Motor neuron (in vitro differentiated cells): ENCODE measurements at regions not wholly inside any gene's neighbourhood (a gene's known extent, or its start where the extent isn't known, plus 50 kb on each side); places are given as distances from the start of the nearest gene placed in this dataset.
A peak's percentile ranks its signal among the peaks of the same experiment; 100 is the strongest.
"Not testable (repeated sequence)": the region's sequence is repeated elsewhere in the genome, so short reads cannot be mapped to it uniquely, and the experiment has no call there.

Source experiments
- ATAC-seq, 8 experiments: fragments of 200-7000 bp; cut with Tn5 transposase; replicated peaks in 6 of 8; 2 replicates each; pipeline ENCODE4 v1.8.0; 2021; ENCODE audit warnings: mild to moderate bottlenecking in 8 of 8, moderate library complexity in 8 of 8
- H3K27ac ChIP-seq, 2 donors: fragments of 250-450 bp; sonication (Bioruptor Pico); 2 replicates each; pipeline ENCODE4 v1.9.0; 2021; ENCODE audit warnings: antibody characterized with exemption in 2 of 2, mild to moderate bottlenecking in 2 of 2, moderate library complexity in 1 of 2
- H3K4me1 ChIP-seq, 2 donors: fragments of 250-450 bp; sonication (Bioruptor Pico); replicated peaks in 1 of 2; 2 replicates each; pipeline ENCODE4 v1.6.1; 2021; ENCODE audit warnings: antibody characterized with exemption in 2 of 2, mild to moderate bottlenecking in 2 of 2, moderate library complexity in 1 of 2
- H3K4me3 ChIP-seq, 5 donors: fragments of 250-450 bp; sonication (Bioruptor Pico); 2 replicates each; pipeline ENCODE4 v1.9.0; 2021; ENCODE audit warnings: antibody characterized with exemption in 5 of 5, mild to moderate bottlenecking in 5 of 5, moderate library complexity in 4 of 5
- WGBS, 10 experiments: fragments of 450-650 bp; shearing (Covaris generic); methylation state at CpG; one replicate each; pipeline ENCODE4 v1.0.0; 2022; 5-methylcytosine and 5-hydroxymethylcytosine counted together
- in situ Hi-C, 9 experiments: fragments of 400-800 bp; cut with MboI; loops; one replicate each; pipeline ENCODE4 v1.15.0; 2021; ENCODE audit warnings: low sequenced_read_pairs in 9 of 9, low pct_unique_long_range_greater_than_20kb in 2 of 9; ENCODE audit not compliant: unreplicated experiment in 9 of 9

DNA sequence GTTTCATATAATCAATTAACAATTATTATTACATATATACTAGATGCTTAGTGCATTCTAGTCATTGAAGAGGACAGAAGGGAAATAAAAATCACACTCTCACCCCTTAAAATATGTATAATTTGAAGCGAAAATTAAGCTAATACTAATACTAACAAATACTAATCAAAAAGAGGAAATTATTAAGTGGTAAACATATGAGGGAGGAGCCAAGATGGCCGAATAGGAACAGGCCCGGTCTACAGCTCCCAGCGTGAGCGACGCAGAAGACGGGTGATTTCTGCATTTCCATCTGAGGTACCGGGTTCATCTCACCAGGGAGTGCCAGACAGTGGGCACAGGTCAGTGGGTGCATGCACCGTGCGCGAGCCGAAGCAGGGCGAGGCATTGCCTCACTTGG, 344.2 kb downstream of the RAP2B start:
- WGBS, 10 experiments = 14 to 100% (median 83%) methylated on average over 1 to 5 of the region's 13 CpGs; no CpG with 5 or more reads in 4 of the 10 experiments
- ATAC-seq, H3K4me3 ChIP-seq, H3K4me1 ChIP-seq, in situ Hi-C loops, H3K27ac ChIP-seq: not testable (repeated sequence)

DNA sequence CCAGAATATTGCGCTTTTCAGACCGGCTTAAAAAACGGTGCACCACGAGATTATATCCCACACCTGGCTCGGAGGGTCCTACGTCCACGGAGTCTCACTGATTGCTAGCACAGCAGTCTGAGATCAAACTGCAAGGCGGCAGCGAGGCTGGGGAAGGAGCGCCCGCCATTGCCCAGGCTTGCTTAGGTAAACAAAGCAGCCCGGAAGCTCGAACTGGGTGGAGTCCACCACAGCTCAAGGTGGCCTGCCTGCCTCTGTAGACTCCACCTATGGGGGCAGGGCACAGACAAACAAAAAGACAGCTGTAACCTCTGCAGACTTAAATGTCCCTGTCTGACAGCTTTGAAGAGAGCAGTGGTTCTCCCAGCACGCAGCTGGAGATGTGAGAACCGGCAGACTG, 344.7 kb downstream of the RAP2B start:
- H3K4me1 ChIP-seq, in situ Hi-C loops, H3K4me3 ChIP-seq, ATAC-seq, H3K27ac ChIP-seq: not testable (repeated sequence)
- WGBS, 10 experiments = no CpG with 5 or more reads among the region's 15 CpGs

DNA sequence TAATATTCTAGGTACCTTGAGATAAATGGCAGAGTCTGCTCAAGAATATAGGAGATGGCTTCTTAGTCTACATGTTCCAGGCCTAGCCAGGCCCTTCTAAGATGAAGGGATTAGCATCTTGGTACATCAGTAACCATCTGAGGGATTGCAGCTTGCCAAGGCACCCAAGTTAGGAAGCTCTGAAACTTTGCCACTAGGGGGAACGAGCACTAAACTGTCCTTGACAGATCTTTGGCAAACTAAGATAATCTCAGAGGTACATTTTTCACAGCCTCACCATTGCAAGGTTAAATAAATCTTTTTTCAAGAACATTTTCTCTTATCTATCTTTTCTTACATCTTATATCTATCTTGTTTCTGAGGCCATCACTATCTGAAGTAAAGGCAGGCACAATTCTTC, 351.2 kb downstream of the RAP2B start:
- no peak overlapping the region for H3K4me3 ChIP-seq
- in situ Hi-C loops = no loop called here
- WGBS, 10 experiments = 0 to 80% (median 27%) methylated on average over 1 of the region's 1 CpG; no CpG with 5 or more reads in 2 of the 10 experiments
- peak in 3 of 8 experiments; percentile 41 to 46 (median 45) for ATAC-seq
- no peak overlapping the region for H3K27ac ChIP-seq
- H3K4me1 ChIP-seq = no peaks in the 10 kb centered on the region

DNA sequence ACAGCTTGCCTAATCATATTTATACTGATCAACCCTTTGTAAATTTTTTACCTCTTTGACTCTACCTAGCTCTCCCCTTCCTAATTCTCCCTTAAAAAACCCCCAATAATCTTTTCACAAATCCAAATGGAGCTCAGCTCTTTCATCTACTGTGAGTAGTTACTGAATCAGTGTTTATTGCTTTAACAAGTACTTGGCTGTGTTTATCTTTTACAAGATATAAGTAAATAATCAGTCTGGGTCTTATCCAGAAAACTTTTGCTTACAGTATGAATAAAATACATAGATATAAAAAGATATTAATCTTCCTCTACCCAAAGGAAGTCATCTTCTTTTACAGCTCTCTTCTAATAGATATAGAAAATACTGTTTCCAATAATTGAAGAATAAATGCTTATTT, 366.4 kb downstream of the RAP2B start:
- in situ Hi-C loops = no loop called here
- Histone ChIP-seq H3K4me1 (no peaks in the 10 kb centered on the region), H3K4me3 (no peak overlapping the region), H3K27ac (no peak overlapping the region)
- no peak for ATAC-seq

DNA sequence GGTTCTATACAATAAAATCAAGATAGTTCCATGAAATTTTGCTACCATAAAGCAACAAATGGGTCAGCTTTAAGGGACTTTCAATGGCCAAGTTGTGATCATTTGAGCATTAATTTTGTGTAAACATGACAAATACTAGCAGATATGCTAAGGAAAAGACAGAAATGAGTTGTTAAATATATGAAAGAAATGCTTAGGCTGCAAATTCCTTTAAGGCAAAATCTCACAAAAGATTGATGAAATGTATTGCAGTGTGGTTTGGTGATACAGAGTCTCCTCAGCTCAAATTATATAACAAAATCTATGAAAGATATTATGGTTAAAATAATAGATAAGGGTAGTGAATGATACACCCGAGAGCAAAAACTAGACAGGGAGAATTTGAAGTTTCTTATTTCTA, 377.2 kb downstream of the RAP2B start:
- Histone ChIP-seq H3K4me3 (no peak overlapping the region), H3K4me1 (no peaks in the 10 kb centered on the region), H3K27ac (no peak overlapping the region)
- ATAC-seq = no peak
- WGBS, 10 experiments = 46 to 100% (median 83%) methylated on average over 1 of the region's 1 CpG; no CpG with 5 or more reads in 3 of the 10 experiments
- in situ Hi-C loops = no loop called here

DNA sequence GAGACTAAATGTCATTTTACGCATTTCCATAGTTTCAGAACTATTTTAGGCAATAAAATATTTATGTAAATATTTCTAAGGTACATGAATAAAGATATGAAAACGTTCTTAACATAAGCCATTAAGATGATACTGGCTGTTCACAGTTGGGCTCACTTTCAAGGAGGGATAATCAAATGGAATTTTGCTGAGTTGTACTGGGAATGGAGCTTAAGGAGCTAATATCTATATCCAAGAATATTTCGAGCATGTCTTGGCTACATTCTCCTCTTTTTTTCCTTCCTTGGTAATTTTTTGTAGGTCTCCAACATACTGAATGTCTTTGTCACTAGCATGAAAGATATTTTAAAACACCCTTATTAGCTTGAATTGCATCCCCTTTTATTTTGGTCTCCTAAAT, 383.4 kb downstream of the RAP2B start:
- peak in 1 of 8 experiments; percentile 39 for ATAC-seq
- no peak overlapping the region for H3K27ac ChIP-seq
- in situ Hi-C loops = no loop called here
- H3K4me3 ChIP-seq = no peak overlapping the region
- peaks cover 0 to 4% of the 10 kb centered on the region in 2 donors for H3K4me1 ChIP-seq
- WGBS, 10 experiments = 11 to 88% (median 66%) methylated on average over 2 to 3 of the region's 3 CpGs

DNA sequence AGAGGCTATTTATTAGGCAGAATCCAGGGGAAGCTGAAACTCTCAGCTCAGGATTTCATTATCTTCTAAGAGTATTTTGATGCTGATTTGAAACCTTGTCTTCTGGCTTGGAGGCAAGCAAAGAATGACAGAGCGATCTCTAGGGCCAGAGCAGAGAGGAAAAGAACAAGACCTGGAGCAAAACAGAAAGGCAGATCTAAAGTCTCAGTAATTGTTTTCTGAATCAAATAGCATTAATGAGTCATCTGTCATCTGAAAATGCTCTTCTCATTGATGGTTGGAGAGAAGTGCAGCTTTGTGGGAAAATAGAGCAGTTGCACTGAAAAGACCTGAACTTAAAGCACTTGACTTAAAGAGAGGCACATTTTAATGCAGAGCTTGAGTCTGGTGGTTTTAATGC, 385.9 kb downstream of the RAP2B start:
- Histone ChIP-seq H3K27ac (no peak overlapping the region), H3K4me3 (no peak overlapping the region), H3K4me1 (peaks cover 0 to 4% of the 10 kb centered on the region in 2 donors)
- peak in 3 of 8 experiments; percentile 26 to 55 (median 48) for ATAC-seq
- in situ Hi-C loops = no loop called here
- 0 to 86% (median 43%) methylated on average over 1 of the region's 1 CpG; no CpG with 5 or more reads in 3 of the 10 experiments for WGBS, 10 experiments

DNA sequence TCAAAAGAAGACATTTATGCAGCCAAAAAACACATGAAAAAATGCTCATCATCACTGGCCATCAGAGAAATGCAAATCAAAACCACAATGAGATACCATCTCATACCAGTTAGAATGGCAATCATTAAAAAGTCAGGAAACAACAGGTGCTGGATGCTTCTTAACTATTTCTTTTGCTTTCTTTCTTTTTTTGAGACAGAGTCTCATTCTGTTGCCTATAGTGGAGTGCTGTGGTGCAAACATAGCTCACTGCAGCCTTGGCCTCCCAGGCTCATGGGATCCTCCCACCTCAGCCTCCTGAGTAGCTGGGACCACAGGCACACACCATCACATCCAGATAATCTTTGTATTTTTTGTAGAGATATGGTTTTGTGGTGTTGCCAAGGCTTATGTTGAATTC, 387.7 kb downstream of the RAP2B start:
- H3K4me3 ChIP-seq, in situ Hi-C loops, H3K27ac ChIP-seq, ATAC-seq, H3K4me1 ChIP-seq: not testable (repeated sequence)

DNA sequence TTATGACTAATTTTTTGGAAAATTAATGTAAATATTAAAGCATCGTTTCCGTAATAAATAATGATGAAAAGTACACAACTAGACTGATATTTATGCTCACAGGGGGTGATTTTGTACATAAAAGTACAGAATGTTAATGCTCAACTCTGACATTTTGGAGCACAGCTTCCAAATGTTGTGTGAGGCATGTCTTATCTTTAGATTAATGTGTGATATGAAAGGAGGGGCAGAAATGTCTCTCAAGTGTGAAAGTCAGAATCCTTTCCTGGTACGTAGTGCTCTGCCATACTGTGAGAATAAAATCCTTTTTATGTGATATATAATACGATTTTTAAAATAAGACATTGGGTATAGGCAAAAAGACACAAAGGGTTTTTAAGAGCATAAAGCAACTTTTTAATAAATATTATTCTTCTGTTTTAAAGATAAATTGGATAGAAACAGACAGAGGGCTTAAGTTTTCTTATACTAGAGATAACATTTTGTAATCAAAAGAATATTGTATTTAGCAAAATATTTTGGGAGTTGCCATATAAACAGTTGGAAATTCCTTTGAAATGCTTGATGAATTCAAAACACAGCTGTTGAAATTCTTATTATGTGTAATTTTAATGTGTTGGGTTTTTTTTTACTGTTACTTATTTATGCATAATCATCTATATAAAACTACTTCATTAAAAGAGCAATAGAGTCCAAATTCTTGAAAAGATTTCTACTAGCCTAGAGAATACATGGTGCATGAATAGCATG, 389.7 kb downstream of the RAP2B start:
- no peak overlapping the region for H3K4me3 ChIP-seq
- in situ Hi-C loops = no loop called here
- 13 to 95% (median 79%) methylated on average over 1 to 4 of the region's 4 CpGs for WGBS, 10 experiments
- peaks cover 0 to 4% of the 10 kb centered on the region in 2 donors for H3K4me1 ChIP-seq
- H3K27ac ChIP-seq = no peak overlapping the region
- ATAC-seq = no peak

DNA sequence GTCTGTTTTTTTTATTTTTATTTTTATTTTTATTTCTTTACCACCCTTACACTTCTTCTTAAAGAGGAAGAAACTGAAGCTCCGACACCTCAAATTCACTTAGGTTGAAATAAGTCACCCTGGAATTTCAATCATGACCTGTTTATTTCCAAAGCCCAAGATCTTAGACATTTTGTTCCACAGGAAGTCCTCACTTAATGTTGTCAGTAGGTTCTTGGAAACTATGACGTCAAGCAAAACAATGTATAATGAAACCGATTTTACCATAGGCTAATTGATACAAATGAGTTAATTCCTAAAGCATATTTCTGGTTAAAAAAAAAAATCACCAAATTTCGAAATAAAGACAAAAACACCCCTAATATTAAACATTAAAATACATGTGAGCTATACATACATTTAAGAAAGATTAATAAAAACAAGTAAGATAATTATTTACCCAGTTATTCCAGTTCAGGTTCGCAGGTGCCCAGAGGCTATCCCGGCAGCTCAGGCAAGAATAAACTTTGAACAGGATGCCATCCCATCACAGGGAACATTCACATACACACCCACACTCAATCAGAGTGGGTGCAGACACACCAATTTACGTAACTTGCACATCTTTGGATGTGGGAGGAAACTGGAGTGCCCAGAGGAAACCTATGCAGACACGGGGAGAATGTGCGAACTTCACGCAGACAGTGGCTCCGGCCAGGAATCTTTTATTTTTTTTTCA, 391.0 kb downstream of the RAP2B start:
- ATAC-seq = no peak

DNA sequence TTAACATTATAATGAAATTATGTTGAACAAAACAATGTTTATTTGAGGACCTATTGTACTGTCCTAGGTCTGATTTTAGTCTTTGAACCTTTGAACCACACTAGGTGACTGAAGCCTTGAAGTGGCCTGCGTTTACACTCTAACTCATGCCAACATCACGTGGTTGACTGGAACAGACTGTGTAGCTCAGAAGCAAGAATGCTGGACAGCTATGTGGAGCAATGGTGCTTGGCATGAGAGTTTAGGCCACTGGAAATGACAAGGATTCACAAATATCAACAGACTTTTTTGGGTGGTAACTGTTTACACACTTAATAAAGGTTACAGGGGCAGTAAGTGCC, 391.5 kb downstream of the RAP2B start:
- H3K4me3 ChIP-seq = no peak overlapping the region
- in situ Hi-C loops = no loop called here
- no peaks in the 10 kb centered on the region for H3K4me1 ChIP-seq
- 20 to 100% (median 83%) methylated on average over 1 to 2 of the region's 2 CpGs; no CpG with 5 or more reads in 3 of the 10 experiments for WGBS, 10 experiments
- ATAC-seq = no peak
- H3K27ac ChIP-seq = no peak overlapping the region

More for the DNA sequence above, 391.0 kb downstream of the RAP2B start:
- peaks cover 0 to 2% of the 10 kb centered on the region in 2 donors for H3K4me1 ChIP-seq
- H3K4me3 ChIP-seq = no peak overlapping the region
- 56 to 93% (median 75%) methylated on average over 3 to 10 of the region's 11 CpGs for WGBS, 10 experiments
- no peak overlapping the region for H3K27ac ChIP-seq
- in situ Hi-C loops = no loop called here

DNA sequence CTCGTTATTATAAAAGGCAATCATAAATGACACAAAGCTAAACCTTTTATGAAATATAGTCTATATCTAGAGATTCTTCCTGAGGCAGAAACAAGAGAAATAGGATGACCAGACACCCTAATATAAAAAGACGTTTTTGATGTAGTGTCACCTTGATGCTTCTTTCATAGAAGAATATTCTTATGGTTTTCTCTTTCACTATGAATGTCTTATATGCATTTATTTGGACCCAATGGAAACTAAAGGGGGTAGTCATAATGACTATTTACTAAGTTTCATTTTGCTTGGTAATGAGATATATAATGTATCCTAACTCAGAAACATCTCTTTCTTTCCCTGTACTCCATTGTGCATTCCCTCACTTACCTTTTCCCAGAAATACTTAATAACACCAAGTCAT, 393.9 kb downstream of the RAP2B start:
- Histone ChIP-seq H3K27ac (no peak overlapping the region), H3K4me1 (no peaks in the 10 kb centered on the region), H3K4me3 (no peak overlapping the region)
- WGBS, 10 experiments = 0 to 64% (median 40%) methylated on average over 1 to 2 of the region's 2 CpGs; no CpG with 5 or more reads in 1 of the 10 experiments
- in situ Hi-C loops = no loop called here
- no peak for ATAC-seq

DNA sequence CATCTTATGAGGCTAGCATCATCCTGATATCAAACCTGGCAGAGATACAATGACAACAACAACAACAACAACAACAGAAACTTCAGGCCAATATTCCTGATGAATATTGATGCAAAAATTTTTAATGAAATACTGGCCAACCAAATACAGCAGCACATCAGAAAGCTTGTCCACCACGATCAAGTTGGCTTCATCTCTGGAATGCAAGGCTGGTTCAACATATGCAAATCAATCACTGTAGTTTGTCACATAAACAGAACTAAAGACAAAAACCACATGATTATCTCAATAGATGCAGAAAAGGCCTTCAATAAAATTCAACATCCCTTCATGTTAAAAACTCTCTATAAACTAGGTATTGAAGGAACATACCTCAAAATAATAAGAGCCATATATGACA, 397.3 kb downstream of the RAP2B start:
- H3K4me1 ChIP-seq, H3K4me3 ChIP-seq, H3K27ac ChIP-seq, ATAC-seq, in situ Hi-C loops: not testable (repeated sequence)
- WGBS, 10 experiments = 0 to 80% (median 60%) methylated on average over 1 of the region's 1 CpG; no CpG with 5 or more reads in 3 of the 10 experiments

DNA sequence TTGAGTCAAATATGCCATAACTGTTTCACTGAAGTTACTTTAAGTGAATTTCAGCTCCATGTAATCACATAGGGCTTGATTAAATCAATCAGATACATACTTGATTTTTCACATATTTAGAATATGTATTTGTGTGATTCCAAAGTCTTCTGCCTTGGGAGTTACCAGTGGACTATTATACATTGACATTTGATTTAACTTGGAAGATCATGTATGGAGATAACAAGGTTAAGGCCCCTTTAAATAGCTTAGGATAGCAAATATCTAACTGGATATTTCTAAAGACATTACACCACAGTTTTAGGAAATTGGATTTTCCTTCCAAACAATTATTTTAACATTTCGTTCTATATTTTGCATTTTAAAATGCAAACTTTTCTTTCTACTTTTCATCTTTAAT, 405.0 kb downstream of the RAP2B start:
- H3K4me1 ChIP-seq = no peaks in the 10 kb centered on the region
- H3K4me3 ChIP-seq = no peak overlapping the region
- in situ Hi-C loops = no loop called here
- ATAC-seq = peak in 1 of 8 experiments; percentile 70
- H3K27ac ChIP-seq = no peak overlapping the region
- 0 to 87% (median 67%) methylated on average over 1 of the region's 1 CpG; no CpG with 5 or more reads in 1 of the 10 experiments for WGBS, 10 experiments
